A204.1 (cell line): ENCODE measurements at regions not wholly inside any gene's neighbourhood (a gene's known extent, or its start where the extent isn't known, plus 50 kb on each side); places are given as distances from the start of the nearest gene placed in this dataset.
A peak's percentile ranks its signal among the peaks of the same experiment; 100 is the strongest.
"Not testable (repeated sequence)": the region's sequence is repeated elsewhere in the genome, so short reads cannot be mapped to it uniquely, and the experiment has no call there.

ENCODE experiments used
- FAIRE-seq: peaks from 2 replicates; lab custom pipeline; 2012; peaks lifted over from hg19 to GRCh38; lab: Jason Lieb, UNC

DNA sequence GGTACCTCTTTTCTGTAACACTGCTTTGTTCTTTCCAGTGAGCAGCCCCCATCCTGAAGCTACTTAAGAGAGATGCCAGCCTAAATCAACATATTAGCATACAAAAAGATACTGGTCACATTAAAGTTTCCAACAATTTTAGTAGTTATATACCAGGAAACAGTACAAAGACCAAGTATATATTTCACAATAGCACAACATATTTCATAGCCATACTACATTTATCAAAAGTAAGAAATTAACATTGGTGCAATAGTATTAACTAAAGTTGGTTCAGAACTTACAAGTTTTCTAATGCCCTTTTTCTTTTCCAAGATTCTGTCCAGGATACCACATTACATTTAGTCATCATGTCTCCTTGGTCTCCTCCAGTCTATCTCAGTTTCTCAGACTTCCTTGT is 641.0 kb upstream of the GJE1 start:
- no peak for FAIRE-seq

DNA sequence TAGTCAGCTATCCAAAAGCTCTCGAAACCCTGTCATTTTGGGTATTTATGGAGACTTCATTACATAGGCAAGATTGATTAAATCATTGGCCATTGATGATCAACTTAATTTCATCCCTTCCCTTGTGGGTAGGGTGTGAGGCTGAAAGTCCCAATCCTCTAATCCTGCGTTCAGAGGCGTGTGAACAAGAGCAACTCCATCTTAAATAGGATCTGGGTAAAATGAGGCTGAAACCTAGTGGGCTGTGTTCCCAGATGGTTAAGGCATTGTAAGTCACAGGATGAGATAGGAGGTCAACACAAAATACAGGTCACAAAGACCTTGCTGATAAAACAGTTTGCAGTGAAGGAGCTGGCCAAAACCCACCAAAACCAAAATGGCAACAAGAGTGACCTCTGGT is 641.7 kb upstream of the GJE1 start:
- no peak for FAIRE-seq

DNA sequence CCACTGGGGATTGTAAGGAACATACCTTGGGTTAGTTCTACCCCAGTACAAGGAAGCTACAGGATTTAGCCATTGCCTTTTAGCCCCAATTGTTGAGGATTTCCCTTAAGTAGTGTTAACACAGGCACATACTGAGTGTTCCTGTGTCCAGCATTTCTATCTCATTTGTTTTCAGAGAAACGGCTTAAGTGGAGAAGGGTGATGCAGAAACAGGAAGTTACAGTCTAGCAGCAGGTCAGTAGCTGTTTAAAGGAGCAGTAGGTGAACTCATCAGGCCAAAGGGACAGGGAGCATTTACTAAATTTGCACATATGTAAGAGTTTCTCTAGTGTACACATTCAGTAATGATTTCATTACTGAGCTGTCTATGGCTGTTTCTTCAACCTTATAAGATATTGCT is 644.2 kb upstream of the GJE1 start:
- FAIRE-seq, result no peak

DNA sequence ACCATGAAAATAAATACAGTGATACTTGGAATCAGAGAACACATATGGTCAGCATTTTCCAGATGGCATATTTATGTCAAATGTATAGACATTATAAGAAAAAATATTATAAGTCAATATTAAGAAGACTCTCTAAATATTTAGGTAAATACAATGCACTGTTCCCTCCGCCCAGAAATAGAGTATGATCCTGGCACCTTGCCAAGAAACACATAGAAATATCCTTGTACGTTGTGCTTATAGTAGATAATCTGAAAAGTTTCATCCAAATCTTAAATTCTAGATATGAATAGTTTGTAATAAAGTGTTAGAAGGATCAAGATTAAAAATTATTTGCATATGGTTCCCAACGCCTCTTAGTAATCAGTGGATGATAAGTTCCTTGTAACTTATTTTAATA is 645.8 kb upstream of the GJE1 start:
- FAIRE-seq, result no peak

DNA sequence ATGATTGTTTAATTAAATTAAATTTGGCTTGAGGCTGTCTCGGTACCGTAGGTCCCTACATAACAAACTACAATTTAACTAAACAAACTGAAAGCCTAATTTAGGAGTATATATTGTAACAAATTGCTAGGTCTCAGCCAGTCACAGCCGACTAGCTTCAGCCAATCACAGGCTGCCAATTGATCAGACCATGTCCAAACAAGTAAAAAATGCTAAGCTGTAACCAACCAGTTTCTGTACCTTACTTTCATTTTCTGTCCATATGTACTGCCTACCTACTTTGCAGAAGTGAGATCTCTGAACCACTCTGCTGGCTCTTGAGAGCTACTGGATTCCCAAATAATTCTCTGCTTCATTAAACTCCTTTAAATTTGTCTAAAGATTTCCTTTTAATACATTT is 648.0 kb upstream of the GJE1 start:
- no peak for FAIRE-seq

DNA sequence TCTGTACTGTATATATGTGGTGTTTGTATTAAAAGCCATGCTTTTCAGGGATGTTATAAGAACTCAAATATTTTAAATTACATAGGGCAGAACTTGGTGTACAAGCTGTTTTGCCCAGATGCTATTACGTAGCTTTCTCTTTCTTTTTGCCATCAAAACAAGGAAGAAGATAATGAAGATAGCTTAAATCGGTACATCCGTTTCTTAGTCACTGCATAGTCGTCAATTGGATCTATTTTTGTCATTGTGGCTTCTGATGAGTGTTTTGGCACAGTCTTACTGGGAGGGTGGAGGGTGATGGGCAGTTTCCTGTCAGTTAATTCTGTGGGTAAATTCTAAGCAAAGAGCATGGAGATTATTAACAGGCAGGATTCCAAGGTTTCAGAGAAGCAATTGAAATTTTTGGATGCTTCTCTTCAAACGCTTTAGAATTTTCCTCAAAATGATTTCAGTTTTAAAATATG is 649.1 kb upstream of the GJE1 start:
- no peak for FAIRE-seq

DNA sequence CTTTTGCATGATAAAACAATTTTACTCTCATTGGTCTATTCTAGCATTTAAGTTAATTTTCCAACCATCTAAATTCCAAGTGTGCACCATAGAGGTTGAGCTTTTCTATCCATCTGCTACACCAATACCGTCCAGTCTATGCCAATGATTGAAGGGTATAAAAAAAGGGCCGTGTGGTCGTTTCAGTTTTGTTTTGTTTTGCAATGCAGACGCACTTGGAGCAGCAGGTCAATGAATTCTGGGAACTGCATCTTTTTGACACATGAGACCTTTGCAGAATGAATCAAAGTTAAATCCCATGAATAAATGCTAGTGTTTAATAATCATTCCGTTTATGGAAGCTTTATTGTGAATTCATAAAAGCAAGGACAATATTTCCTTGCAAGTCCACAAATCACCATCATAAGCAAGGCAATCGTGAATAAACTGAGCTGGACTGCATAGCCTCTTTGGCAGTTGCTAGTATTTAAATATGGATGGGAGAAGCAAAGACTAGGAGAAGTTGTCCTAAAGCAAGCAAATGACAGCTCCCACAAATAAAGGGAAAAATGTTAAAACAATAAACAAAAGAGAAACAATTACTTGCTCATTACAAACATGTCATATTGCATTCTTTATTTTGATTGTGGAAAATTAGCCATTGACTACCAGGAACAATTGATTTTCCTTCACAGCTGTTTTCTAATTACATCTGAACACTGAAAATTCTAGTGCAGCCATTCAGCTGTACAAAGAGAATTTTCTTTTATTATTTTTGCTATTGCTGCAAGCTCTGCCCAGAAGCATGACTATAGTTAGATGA is 649.7 kb upstream of the GJE1 start:
- no peak for FAIRE-seq

DNA sequence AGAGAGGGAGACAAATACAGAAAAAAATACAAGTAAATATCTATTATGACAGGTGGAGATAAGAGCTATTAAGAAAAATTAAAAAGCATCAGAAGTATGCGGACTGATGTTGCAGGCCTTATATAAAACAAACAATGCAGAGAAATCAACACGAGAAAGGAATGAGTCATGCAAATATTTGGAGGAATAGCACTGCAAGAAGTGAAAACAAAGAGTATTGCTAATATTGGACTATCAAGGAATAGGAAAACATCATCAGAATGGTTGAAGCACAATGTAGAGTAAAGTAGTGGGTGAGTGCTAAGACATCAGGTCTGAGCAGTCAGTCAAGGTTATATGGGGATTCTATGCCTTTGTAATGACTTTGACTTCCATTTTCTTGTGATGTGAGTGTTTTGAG is 657.5 kb upstream of the GJE1 start:
- FAIRE-seq, result no peak

DNA sequence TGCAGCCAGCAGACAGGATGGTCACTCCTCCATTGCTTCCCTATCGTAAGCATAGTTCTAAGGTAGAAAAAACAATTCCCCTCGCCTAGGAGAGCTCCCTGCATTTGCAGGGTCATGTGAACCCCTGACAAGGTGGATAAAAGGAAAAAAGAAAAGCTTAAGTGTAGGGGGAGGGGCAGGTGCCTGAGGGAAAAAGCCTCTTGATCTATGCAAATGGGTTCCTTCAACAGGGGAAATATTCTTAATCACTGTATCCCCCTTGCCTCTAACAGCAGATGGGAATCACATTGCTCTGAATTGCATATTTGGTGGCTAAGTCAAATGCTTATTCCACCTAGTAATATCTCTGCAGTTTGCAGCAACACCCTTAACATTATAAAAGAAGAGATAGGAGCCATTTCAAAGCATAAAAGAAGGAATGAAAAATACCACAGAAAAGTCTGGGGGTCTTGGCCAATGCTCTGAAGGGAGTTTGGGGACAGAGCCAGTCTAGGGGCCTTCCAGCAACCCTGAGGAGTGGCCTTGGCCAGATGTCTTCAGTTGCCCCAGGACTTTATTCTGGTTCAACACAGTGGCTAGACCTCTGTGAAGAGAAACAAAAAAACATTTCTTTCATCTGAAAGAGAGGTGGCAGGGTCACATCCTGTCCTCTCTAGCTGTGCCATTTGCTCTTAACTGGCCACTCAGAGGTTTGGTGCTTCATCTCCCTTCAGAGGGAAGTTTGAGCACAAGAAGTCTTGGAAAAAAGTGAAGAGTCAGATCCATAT is 660.4 kb upstream of the GJE1 start:
- no peak for FAIRE-seq

DNA sequence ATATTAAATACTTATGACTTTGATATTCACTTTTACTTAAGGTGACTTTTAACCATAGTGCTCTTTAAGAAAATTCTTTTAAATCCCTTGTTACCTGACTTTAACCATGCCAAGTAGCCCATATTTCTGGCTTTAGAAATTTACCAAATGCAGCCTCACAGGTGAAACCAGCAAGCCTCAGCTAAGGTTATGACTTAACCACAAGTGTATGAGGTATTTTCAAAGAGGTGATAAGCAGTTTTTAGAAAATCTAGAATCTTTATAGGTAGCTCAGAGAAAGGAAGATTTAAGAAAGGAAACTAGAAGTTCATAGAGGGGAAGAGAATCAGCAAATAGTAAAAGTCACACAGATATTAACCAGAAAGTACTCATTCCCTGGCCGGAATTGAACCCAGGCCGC is 661.9 kb upstream of the GJE1 start:
- no peak for FAIRE-seq

DNA sequence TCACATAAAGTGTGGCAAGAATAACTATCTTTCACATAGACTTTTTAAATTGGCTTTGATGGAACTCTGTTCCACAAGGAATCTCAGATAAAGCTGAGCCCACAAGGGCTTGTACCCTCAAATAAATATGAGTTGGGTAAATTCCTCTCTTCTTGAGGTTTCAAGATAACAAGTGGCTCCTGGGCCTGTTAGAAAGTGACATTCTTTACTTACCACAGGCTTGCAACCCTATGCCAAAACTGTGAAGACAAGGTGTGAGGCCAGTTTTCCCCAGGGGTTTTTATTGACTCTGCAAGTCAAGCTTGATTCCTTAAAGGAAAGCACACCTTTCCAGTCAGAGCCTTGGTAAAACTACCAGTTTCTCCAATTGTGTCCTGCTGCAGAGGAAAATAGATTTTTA is 664.8 kb upstream of the GJE1 start:
- no peak for FAIRE-seq

DNA sequence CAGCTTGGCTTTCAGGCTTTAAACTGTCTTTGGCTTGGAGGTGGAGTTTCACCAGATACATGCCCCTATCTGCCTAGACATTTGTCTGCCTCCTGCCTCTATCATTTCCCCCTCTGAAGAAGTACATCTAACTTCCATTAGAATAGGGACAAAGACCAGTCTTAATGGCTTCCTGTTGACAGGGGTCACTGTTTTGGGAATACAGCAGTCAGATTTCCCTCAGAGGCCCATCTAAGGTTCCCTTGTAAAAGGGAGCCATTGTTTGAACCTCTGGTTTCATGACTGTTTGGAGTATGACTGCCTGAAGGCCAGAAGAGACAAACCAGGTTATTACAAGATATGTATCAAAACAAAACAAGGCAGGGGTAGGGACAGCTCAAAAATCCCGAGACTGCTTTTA is 665.7 kb upstream of the GJE1 start:
- no peak for FAIRE-seq

DNA sequence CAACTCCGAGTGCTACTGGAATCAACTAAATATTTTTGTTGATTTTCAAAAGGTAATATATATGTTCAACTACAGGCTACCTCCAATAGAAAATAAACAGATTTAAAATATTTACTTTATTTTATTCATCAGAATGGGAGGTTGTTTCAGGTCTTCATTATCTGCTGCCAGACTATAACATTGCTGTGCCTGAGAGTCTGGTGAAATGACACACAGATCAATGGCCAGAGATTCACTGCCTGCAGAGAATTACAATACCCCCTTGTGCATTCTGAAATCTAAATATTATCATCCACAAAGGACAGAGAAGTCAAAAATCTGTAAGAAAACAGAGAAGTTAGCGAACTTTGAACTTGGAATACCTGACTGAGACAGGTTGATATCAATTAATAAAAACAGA is 667.8 kb upstream of the GJE1 start:
- no peak for FAIRE-seq

DNA sequence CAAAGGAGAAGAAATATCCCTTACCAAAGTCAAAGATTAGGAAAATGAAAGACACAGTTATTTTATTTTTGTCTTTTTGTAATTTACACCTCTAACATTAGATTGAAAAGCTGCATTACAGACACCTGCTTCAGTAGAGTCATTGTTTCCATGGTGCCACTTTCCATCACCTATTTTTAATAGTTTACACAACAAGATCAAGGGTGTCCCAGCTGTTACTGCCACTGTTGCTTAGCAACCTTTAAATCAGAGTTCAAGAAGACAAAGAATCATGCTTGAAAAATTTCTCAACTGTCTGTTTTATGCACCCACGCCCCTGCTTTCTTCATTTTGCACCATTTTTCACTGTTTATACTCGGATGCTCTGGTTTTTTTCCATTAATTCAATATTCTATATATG is 668.2 kb upstream of the GJE1 start:
- no peak for FAIRE-seq

DNA sequence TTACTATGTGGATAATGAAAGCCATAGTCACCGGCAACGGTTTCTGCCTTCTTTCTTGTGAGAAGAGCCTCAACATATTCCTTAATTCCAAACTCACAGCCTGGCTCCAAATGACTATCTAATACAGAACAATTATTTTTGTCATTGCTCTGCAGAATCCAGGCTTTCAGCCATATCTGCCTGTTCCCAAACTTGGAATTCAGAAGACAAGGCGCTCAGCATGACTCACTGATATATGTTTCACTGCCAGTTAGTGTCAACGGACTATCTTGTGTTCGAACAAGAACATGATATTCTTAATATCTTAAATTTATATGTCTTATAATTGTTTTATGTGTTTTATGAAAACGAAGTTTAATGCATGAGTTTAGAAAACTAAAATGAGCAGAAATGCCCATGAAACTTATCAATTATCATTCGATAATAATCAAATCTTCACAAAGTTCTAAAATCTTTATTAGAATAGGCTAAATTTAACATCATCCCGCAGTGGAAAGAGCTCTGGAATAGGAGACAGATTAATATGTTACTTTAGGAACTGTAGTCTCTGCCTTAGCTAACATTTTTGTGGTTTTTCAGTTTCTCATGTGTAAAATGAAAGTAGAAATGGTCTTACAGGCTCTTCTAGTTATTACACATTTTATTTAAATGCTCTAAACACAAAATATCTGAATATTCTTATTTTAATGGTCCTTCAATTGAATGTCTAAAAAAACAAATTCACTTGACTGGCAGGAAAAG is 669.3 kb upstream of the GJE1 start:
- FAIRE-seq, result no peak

DNA sequence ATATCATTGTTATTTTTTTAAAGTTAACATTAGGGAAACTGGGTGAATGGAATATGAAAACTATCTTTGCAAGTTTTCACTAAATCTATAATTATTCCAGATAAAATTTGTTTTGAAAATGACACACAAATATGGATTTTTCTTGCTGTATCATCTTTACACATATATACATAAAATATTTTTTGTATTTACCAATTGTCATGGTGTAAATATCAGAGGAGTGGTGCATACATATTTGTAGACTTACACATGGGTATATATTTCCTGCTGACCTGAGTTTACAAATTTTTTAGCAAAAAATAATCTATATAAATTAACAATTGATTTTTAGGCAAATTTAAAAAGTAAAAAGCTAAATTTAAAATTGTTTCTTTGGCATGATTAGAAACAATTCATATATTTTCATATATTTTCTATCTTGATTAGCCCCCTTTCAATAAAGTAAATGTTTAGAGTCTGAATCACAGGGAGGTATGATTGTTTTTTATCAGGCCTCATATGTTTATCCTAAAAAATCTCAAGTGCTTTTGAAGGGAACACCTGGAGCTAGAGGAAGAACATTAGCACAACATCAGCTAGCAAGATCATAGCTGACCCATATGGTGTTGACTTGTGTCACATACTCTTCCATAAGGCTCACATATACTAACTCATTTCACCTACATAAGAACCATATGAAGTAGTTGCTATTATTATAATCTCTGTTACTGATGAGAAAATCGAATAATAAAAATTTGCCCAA is 671.8 kb upstream of the GJE1 start:
- peak; percentile 3 for FAIRE-seq

DNA sequence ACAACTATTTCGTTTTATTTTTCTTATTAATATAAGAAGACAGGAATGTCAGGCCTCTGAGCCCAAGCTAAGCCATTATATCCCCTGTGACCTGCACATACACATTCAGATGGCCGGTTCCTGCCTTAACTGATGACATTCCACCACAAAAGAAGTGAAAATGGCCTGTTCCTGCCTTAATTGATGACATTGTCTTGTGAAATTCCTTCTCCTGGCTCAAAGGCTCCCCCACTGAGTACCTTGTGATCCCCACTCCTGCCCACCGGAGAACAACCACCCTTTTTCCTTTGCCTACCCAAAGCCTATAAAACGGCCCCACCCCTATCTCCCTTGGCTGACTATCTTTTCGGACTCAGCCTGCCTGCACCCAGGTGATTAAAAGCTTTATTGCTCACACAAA is 672.5 kb upstream of the GJE1 start:
- not testable (repeated sequence) for FAIRE-seq

DNA sequence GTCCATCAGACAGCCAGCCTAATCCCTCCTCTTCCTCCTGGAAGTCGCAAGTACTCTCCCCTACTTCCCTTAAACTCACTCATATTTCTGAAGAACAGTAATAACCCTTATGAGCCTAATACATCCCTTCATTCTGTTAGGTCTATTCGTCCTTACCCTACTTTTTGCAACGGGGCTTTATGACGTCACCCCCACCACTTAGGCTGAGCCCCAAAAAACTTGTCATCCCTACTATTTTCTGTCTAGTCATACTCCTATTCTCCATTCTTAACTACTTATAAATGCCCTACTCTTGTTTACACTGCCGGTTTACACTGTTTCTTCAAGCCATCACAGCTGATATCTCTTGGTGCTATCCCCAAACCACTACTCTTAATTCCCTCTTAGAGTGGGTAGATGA is 674.7 kb upstream of the GJE1 start:
- FAIRE-seq, result not testable (repeated sequence)

DNA sequence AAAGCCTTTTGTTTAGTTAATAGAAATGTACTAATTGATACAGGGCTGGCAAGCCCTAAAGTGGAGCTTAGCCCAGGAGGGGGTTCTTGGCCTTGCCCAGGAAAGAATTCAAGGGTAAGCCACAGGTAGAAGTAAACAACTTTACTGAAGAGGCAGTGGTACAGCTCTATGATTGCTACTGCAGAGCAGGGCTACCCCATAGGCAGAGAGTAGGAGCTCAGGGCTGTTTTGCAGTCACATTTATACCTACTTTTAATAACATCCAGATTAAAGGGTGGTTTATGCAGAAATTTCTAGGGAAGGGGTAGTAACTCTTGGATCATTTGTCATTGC is 680.4 kb upstream of the GJE1 start:
- FAIRE-seq, result no peak

DNA sequence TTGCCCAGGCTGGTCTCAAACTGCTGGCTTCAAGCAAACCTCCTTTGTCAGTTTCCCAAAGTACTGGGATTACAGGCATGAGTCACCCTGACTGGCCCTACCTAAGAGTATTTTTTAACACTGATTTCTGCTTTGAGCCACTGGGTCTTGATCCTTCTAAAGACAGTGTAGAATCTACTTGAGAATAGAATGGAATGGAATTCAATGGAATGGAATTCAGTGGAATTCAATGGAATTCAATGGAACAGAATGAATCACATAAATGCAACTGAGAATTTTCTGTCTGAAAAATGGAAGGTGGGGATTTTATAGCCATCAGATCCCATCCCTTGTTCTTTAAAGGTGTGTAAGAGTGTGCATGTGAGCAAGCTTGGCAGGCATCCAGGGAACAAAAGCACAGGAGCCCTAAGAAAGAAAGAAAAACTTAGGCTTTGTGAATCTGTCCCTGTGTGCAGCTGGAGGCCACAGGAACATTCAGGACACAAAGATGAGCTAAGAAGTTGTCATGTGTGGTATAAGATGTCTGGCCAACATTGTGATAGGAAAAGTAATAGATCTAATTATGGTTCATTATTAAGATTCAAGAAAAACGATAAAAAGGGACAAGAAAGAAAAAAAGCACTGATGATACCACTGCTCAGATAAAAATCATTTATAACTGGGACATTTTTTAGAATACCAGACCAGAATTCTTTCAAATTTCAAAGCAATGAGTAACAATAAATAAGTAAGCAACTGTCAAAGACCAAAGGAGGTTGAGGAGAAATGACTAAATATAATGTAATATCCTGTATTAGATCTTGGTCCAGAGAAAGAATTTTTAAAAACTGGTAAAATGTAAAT is 681.0 kb upstream of the GJE1 start:
- FAIRE-seq, result no peak

DNA sequence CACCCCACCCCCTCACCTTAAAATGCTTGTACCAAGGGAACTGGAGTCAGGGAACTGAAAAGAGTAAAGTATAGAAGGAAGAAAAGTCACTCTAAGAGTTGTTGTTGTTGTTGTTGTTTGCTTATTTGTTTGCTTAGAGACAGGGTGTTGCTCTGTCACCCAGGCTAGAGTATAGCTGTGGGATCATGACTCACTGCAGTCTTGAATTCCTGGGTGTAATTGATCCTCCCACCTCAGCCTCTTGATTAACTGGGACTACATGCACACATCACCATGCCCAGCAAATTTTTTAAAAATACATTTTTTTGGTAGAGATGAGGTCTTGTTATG is 681.6 kb upstream of the GJE1 start:
- FAIRE-seq, result no peak
